GM23248 (cell line): ENCODE measurements at regions not wholly inside any gene's neighbourhood (a gene's known extent, or its start where the extent isn't known, plus 50 kb on each side); places are given as distances from the start of the nearest gene placed in this dataset.

Source experiments
- EZH2 ChIP-seq: fragments of 200-600 bp; sonication (generic); IDR thresholded peaks from 2 replicates; pipeline ENCODE4 v1.6.1; 2018; ENCODE audit warnings: antibody characterized with exemption, mild to moderate bottlenecking; ENCODE audit not compliant: insufficient read depth, poor library complexity, severe bottlenecking
- EZH2phosphoT487 ChIP-seq: fragments of 200-600 bp; sonication (generic); IDR thresholded peaks from 2 replicates; pipeline ENCODE4 v1.6.1; 2018; ENCODE audit warnings: antibody characterized with exemption, moderate library complexity, mild to moderate bottlenecking, low read depth; ENCODE audit not compliant: insufficient read depth

DNA sequence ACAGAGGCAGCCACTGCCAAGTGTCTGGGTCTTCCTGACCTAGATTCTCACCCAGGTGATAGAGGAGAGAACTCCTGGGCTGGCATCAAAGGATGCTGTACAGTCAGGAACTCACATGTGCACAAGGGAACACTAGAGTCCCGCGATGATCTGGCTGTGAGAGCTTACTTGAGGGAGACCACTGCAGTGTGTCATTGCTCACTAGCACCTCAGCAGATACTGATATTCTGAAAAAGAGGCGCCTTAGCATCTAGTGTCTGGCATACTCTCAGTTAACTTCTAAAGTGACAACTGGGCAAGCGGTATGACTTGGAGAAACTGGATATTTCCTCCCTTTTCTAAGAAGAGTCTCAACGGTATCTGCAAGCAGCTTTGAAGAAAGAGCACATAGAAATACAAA is 189.9 kb downstream of the CMPK2 start:
- TF ChIP-seq EZH2phosphoT487 (no peak), EZH2 (no peak)
